Parathyroid adenoma (tissue), 2 donors: ENCODE measurements at regions not wholly inside any gene's neighbourhood (a gene's known extent, or its start where the extent isn't known, plus 50 kb on each side); places are given as distances from the start of the nearest gene placed in this dataset.

Experiments used
- H2AFZ ChIP-seq: fragments of 300-600 bp; sonication (generic); one replicate; pipeline ENCODE4 v1.7.0; 2017; ENCODE audit warnings: antibody characterized with exemption, mild to moderate bottlenecking
- H3K27ac ChIP-seq: fragments of 300-600 bp; sonication (generic); one replicate; pipeline ENCODE4 v1.7.0; 2017
- H3K27me3 ChIP-seq: fragments of 300-600 bp; sonication (generic); one replicate; pipeline ENCODE4 v1.7.0; 2017; ENCODE audit warnings: low read length; ENCODE audit not compliant: control insufficient read depth, insufficient read depth
- H3K36me3 ChIP-seq: fragments of 300-600 bp; sonication (generic); one replicate; pipeline ENCODE4 v1.7.0; 2017; ENCODE audit warnings: low read length; ENCODE audit not compliant: control insufficient read depth, insufficient read depth
- H3K4me1 ChIP-seq: fragments of 300-600 bp; sonication (generic); one replicate; pipeline ENCODE4 v1.7.0; 2017; ENCODE audit warnings: control low read depth
- H3K4me2 ChIP-seq: fragments of 300-600 bp; sonication (generic); one replicate; pipeline ENCODE4 v1.7.0; 2017; ENCODE audit warnings: low read length
- H3K4me3 ChIP-seq: fragments of 300-600 bp; sonication (generic); one replicate; pipeline ENCODE4 v1.7.0; 2017; ENCODE audit warnings: low read depth, low read length
- H3K79me2 ChIP-seq: fragments of 300-600 bp; sonication (generic); one replicate; pipeline ENCODE4 v1.7.0; 2017; ENCODE audit warnings: control low read depth
- H3K9ac ChIP-seq: fragments of 300-600 bp; sonication (generic); one replicate; pipeline ENCODE4 v1.7.0; 2017; ENCODE audit warnings: mild to moderate bottlenecking
- H3K9me3 ChIP-seq: fragments of 300-600 bp; sonication (generic); one replicate; pipeline ENCODE4 v1.7.0; 2017; ENCODE audit warnings: low read length; ENCODE audit not compliant: control insufficient read depth
- TF ChIP-seq, protein P1 (sequence below): fragments of 300-600 bp; sonication (generic); IDR thresholded peaks from one replicate; pipeline ENCODE4 v1.7.0; 2017; ENCODE audit warnings: antibody characterized with exemption, mild to moderate bottlenecking
- donor health status: primary hyperparathyroidism.

DNA sequence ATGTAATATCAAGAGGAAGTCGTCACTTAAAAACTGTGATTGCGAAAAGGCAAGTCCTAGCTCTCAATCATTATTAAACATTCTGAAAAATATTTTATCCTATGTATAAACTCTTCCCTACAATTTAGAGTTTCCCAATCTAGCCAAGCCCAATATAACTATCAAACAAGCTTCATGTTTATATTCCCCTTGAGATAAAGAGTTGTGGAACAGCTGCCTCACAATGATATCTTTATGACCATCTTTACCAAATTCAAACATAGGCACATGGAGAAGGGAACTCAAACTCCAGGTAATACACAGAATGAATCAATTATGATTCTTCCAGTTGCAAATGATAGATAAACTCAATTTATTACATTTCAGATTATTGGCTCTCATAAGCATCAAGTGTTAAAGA is 1468.7 kb downstream of the EFNA5 start:
- H3K27me3 ChIP-seq: no peaks in the 10 kb centered on the region
- H2AFZ ChIP-seq: no peak overlapping the region
- H3K9me3 ChIP-seq: no peaks in the 10 kb centered on the region
- no peak overlapping the region for H3K4me3 ChIP-seq
- TF ChIP-seq, protein P1, sequence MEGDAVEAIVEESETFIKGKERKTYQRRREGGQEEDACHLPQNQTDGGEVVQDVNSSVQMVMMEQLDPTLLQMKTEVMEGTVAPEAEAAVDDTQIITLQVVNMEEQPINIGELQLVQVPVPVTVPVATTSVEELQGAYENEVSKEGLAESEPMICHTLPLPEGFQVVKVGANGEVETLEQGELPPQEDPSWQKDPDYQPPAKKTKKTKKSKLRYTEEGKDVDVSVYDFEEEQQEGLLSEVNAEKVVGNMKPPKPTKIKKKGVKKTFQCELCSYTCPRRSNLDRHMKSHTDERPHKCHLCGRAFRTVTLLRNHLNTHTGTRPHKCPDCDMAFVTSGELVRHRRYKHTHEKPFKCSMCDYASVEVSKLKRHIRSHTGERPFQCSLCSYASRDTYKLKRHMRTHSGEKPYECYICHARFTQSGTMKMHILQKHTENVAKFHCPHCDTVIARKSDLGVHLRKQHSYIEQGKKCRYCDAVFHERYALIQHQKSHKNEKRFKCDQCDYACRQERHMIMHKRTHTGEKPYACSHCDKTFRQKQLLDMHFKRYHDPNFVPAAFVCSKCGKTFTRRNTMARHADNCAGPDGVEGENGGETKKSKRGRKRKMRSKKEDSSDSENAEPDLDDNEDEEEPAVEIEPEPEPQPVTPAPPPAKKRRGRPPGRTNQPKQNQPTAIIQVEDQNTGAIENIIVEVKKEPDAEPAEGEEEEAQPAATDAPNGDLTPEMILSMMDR: no peak
- H3K4me2 ChIP-seq: no peak overlapping the region
- no peaks in the 10 kb centered on the region for H3K79me2 ChIP-seq
- H3K9ac ChIP-seq: no peak overlapping the region
- H3K36me3 ChIP-seq: no peaks in the 10 kb centered on the region
- H3K27ac ChIP-seq: no peak overlapping the region
- H3K4me1 ChIP-seq: no peaks in the 10 kb centered on the region

DNA sequence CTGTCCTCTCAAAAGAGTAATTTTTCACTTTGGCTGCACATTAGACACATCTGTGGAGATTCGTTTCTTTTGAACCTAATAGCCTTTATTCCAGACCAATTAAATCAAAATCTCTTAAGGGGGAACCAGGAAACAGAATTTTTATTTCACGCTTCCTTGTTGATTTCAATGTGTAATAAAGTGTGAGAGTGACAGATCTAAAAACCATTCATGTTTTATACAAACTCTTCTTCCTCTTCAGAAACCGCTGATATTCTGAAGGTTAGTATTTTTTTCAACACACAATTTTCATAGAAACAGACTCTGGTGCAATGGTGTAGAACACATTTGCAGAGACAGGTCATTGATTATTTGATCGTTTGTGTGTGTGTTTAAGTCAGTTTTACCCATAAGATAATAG is 1469.8 kb downstream of the EFNA5 start:
- Histone ChIP-seq H3K36me3 (no peaks in the 10 kb centered on the region), H3K9me3 (no peaks in the 10 kb centered on the region), H2AFZ (no peak overlapping the region), H3K79me2 (no peaks in the 10 kb centered on the region), H3K4me3 (no peak overlapping the region), H3K9ac (no peak overlapping the region), H3K27ac (no peak overlapping the region), H3K4me2 (no peak overlapping the region), H3K27me3 (no peaks in the 10 kb centered on the region), H3K4me1 (no peaks in the 10 kb centered on the region)
- TF ChIP-seq, protein P1: no peak

DNA sequence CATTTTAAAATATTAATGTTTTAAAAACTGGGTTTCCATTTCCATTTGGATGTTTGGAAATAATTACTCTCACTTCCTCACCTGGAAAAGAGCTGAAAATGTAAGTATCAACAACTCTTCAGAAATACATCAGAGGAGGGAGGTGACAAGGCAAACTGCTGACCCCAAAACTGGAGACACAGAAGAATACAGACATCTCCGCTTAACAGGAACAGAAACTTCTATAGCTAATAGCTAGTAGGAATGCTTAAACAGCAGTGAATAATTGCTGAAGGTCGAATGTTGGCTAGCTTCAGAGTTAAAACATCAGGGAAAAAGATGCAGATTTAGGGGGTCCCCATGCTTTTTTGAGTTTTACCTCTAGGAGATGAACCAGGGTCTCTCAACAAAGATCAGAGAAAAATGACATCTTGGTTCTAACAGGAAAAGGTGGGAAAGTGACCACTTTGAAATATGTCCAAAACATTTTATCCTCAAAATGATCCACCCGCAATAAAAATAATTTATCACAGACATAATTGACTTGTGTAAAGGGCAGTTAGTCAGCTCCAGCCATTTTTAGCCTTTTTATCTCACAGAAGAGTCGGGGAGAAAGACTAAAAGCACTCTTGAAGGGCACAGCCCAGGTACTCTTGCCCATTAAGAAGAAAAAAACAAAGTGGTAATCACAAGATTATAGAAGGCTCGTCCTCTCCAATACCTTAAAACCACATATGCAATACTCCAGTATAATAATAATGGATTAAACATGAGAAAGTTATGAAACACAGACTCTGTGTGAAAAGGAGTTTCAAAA is 1474.9 kb downstream of the EFNA5 start:
- Histone ChIP-seq H3K4me2 (no peak overlapping the region), H3K4me1 (no peaks in the 10 kb centered on the region), H3K9me3 (no peaks in the 10 kb centered on the region), H3K27ac (no peak overlapping the region), H3K4me3 (no peak overlapping the region), H3K27me3 (no peaks in the 10 kb centered on the region), H3K36me3 (no peaks in the 10 kb centered on the region), H3K79me2 (no peaks in the 10 kb centered on the region), H3K9ac (no peak overlapping the region), H2AFZ (no peak overlapping the region)
- TF ChIP-seq, protein P1: no peak

DNA sequence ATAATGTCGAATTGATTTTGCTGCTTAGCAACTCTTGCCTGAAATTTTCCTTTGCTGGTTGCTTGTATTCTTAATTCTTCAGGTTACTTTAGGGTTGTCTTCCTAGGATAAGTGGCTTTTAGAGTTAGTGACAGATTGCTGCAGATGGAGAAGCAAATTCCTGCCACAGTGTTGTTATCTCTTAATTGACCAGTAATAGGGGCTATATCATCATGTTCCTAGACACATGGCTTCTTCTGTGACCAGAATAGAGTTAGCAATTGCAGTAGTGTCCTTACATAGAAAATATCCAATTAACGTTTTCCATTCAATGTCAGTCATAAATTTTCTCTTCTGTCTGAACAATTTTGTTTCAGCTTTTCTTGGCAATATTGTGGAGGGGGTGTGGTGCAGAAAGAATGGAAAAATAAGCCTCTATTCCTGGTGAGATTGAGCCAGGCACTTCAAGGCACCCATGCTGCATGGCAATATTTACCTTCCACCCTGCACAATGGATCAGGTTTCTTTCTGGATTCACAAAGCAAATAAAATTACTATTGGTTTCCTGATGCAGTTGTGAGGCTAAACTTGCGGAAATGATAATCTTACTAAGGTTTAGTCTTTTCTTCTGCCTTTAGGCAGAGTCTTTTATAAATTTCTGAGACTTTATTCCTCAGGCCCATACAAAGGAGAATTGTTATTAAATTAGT is 1481.5 kb downstream of the EFNA5 start:
- H3K4me1 ChIP-seq: no peaks in the 10 kb centered on the region
- H3K9ac ChIP-seq: no peak overlapping the region
- TF ChIP-seq, protein P1: no peak
- no peaks in the 10 kb centered on the region for H3K9me3 ChIP-seq
- H3K27me3 ChIP-seq: no peaks in the 10 kb centered on the region
- H3K36me3 ChIP-seq: no peaks in the 10 kb centered on the region
- no peaks in the 10 kb centered on the region for H3K79me2 ChIP-seq
- no peak overlapping the region for H3K4me3 ChIP-seq
- no peak overlapping the region for H2AFZ ChIP-seq
- no peak overlapping the region for H3K4me2 ChIP-seq
- H3K27ac ChIP-seq: no peak overlapping the region
